ENCODE measurements at regions not wholly inside any gene's neighbourhood (a gene's known extent, or its start where the extent isn't known, plus 50 kb on each side); places are given as distances from the start of the nearest gene placed in this dataset.

DNA sequence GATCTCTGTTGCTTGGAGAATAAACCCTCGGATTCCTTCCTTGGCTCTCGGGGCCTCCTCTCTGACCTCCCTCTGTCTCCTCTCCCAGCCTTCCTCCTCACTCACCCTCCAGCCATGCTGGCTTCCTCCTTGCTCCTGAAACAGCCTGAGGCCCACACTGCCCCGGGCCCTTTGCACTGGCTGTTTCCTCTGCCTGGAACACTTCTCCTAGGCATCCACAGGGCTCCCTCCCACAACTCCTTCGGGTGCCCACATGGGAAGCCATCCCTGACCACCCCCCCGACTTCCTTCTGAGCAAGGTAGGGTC is 87.7 kb downstream of the CEBPB start:
- TF ChIP-seq CTCF (IDR thresholded peaks at IDR 0.05; ENCODE audit: low read depth, low read length) (no peak), POLR2A (IDR thresholded peaks at IDR 0.05; ENCODE audit: extremely low read depth, insufficient read length) (no peak), MYC (IDR thresholded peaks at IDR 0.05; ENCODE audit: low read depth, low read length) (no peak)
- TF ChIP-seq, protein P1, sequence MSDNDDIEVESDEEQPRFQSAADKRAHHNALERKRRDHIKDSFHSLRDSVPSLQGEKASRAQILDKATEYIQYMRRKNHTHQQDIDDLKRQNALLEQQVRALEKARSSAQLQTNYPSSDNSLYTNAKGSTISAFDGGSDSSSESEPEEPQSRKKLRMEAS (IDR thresholded peaks at IDR 0.05; ENCODE audit: low read depth, low read length) = no peak

Data from NB4 (cell line).